ENCODE measurements at regions not wholly inside any gene's neighbourhood (a gene's known extent, or its start where the extent isn't known, plus 50 kb on each side); places are given as distances from the start of the nearest gene placed in this dataset.

DNA sequence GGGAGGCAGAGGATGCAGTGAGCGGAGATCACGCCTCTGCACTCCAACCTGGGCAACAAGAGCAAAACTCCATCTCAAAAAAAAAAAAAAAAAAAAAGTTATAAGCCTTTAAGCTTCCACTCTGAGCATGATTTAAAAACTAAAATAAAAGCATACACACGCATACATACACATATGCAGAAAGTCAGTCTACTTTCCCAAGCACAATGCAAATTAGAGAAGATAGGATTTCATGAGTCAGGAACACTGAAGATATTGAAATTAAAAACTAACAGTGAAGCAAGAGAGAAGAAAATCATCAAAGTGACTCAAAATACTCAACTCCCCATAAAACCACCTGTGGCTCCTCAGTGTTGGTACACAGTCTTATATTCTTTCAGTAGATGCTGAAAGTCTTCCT lies 1009.5 kb upstream of the WWC1 start:
- Histone ChIP-seq H3K9me3 (ENCODE audit: low read length) (no peaks in the 10 kb centered on the region), H3K27me3 (ENCODE audit: insufficient read depth, low read depth, low read length) (no peaks in the 10 kb centered on the region), H3F3A (ENCODE audit: insufficient read depth, low read length, poor library complexity, severe bottlenecking) (no peaks in the 10 kb centered on the region), H3K4me3 (ENCODE audit: low read length) (no peak overlapping the region), H4K20me1 (ENCODE audit: insufficient read depth) (no peaks in the 10 kb centered on the region), H3K36me3 (ENCODE audit: insufficient read depth, low read length) (no peaks in the 10 kb centered on the region), H3K79me2 (replicated peaks; ENCODE audit: insufficient read depth, low read length) (no peaks in the 10 kb centered on the region), H3K9ac (ENCODE audit: low read length) (no peak overlapping the region), H3K4me2 (ENCODE audit: low read length) (no peak overlapping the region), H3K27ac (ENCODE audit: low read length) (no peak overlapping the region), H3K9me2 (ENCODE audit: insufficient read depth, low read length) (no peaks in the 10 kb centered on the region), H2AFZ (ENCODE audit: low read depth, low read length) (no peak overlapping the region)
- no peak for TF ChIP-seq TAF1 (IDR thresholded peaks at IDR 0.05; ENCODE audit: low read depth)
- no peak for TF ChIP-seq POLR2AphosphoS5 (IDR thresholded peaks at IDR 0.05)
- TF ChIP-seq, protein P1, sequence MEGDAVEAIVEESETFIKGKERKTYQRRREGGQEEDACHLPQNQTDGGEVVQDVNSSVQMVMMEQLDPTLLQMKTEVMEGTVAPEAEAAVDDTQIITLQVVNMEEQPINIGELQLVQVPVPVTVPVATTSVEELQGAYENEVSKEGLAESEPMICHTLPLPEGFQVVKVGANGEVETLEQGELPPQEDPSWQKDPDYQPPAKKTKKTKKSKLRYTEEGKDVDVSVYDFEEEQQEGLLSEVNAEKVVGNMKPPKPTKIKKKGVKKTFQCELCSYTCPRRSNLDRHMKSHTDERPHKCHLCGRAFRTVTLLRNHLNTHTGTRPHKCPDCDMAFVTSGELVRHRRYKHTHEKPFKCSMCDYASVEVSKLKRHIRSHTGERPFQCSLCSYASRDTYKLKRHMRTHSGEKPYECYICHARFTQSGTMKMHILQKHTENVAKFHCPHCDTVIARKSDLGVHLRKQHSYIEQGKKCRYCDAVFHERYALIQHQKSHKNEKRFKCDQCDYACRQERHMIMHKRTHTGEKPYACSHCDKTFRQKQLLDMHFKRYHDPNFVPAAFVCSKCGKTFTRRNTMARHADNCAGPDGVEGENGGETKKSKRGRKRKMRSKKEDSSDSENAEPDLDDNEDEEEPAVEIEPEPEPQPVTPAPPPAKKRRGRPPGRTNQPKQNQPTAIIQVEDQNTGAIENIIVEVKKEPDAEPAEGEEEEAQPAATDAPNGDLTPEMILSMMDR (IDR thresholded peaks at IDR 0.05; ENCODE audit: poor library complexity, severe bottlenecking), result no peak
- TF ChIP-seq EP300 (conservative IDR thresholded peaks at IDR 0.05; ENCODE audit: poor library complexity, severe bottlenecking), result no peak
- no peak for TF ChIP-seq EZH2 (IDR thresholded peaks at IDR 0.05; ENCODE audit: borderline replicate concordance, insufficient read depth, low read length, poor library complexity, severe bottlenecking)
- TF ChIP-seq MXI1 (conservative IDR thresholded peaks at IDR 0.05; ENCODE audit: poor library complexity, severe bottlenecking), result no peak
- TF ChIP-seq SMC3 (conservative IDR thresholded peaks at IDR 0.05; ENCODE audit: poor library complexity), result no peak
- TF ChIP-seq RAD21 (conservative IDR thresholded peaks at IDR 0.05), result no peak
- TF ChIP-seq, protein P2, sequence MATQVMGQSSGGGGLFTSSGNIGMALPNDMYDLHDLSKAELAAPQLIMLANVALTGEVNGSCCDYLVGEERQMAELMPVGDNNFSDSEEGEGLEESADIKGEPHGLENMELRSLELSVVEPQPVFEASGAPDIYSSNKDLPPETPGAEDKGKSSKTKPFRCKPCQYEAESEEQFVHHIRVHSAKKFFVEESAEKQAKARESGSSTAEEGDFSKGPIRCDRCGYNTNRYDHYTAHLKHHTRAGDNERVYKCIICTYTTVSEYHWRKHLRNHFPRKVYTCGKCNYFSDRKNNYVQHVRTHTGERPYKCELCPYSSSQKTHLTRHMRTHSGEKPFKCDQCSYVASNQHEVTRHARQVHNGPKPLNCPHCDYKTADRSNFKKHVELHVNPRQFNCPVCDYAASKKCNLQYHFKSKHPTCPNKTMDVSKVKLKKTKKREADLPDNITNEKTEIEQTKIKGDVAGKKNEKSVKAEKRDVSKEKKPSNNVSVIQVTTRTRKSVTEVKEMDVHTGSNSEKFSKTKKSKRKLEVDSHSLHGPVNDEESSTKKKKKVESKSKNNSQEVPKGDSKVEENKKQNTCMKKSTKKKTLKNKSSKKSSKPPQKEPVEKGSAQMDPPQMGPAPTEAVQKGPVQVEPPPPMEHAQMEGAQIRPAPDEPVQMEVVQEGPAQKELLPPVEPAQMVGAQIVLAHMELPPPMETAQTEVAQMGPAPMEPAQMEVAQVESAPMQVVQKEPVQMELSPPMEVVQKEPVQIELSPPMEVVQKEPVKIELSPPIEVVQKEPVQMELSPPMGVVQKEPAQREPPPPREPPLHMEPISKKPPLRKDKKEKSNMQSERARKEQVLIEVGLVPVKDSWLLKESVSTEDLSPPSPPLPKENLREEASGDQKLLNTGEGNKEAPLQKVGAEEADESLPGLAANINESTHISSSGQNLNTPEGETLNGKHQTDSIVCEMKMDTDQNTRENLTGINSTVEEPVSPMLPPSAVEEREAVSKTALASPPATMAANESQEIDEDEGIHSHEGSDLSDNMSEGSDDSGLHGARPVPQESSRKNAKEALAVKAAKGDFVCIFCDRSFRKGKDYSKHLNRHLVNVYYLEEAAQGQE (IDR thresholded peaks at IDR 0.05; ENCODE audit: borderline replicate concordance), result no peak

DNA sequence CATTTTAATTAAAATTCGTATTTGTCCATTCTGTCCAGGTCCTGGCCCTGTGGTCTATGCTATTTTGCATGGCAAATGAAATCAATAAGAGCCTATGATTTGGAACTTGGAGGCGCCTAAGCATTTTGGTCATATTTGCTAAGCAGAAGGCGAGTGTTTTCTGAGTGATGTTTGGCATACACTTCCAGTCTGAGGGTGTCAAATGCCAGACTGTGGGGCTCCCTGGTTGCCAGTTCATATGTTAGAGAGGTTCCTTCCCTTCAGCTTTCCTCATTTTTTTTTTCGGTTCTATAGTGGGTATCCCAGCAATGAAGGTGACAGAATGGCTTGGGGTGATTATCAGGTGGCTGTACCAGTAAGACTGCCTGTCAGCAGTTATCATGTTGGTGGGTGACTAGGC lies 1007.8 kb upstream of the WWC1 start:
- H3K4me3 ChIP-seq (ENCODE audit: low read length), result no peak overlapping the region
- no peaks in the 10 kb centered on the region for H3K27me3 ChIP-seq (ENCODE audit: insufficient read depth, low read depth, low read length)
- TF ChIP-seq EP300 (conservative IDR thresholded peaks at IDR 0.05; ENCODE audit: poor library complexity, severe bottlenecking) (no peak), RAD21 (conservative IDR thresholded peaks at IDR 0.05) (no peak), POLR2AphosphoS5 (IDR thresholded peaks at IDR 0.05) (no peak), EZH2 (IDR thresholded peaks at IDR 0.05; ENCODE audit: borderline replicate concordance, insufficient read depth, low read length, poor library complexity, severe bottlenecking) (no peak)
- no peaks in the 10 kb centered on the region for H4K20me1 ChIP-seq (ENCODE audit: insufficient read depth)
- H3K9ac ChIP-seq (ENCODE audit: low read length), result no peak overlapping the region
- H3K36me3 ChIP-seq (ENCODE audit: insufficient read depth, low read length), result no peaks in the 10 kb centered on the region
- H3K4me2 ChIP-seq (ENCODE audit: low read length), result no peak overlapping the region
- H3K9me3 ChIP-seq (ENCODE audit: low read length), result no peaks in the 10 kb centered on the region
- no peak overlapping the region for H3K27ac ChIP-seq (ENCODE audit: low read length)
- H3F3A ChIP-seq (ENCODE audit: insufficient read depth, low read length, poor library complexity, severe bottlenecking), result no peaks in the 10 kb centered on the region
- no peaks in the 10 kb centered on the region for H3K9me2 ChIP-seq (ENCODE audit: insufficient read depth, low read length)
- H2AFZ ChIP-seq (ENCODE audit: low read depth, low read length), result no peak overlapping the region
- H3K79me2 ChIP-seq (replicated peaks; ENCODE audit: insufficient read depth, low read length), result no peaks in the 10 kb centered on the region
